ENCODE measurements at regions not wholly inside any gene's neighbourhood (a gene's known extent, or its start where the extent isn't known, plus 50 kb on each side); places are given as distances from the start of the nearest gene placed in this dataset.

- no peak for DNase-seq
- no peak overlapping the region for H3K18ac ChIP-seq (ENCODE audit: low read length)
- no CpG with 5 or more reads among the region's 2 CpGs for WGBS (ENCODE audit: extremely low coverage, insufficient coverage, low lambda C conversion rate)
These were observed 391.9 kb upstream of the PRR16 start for GRCh38 chr5:120072068-120072761.

DNA sequence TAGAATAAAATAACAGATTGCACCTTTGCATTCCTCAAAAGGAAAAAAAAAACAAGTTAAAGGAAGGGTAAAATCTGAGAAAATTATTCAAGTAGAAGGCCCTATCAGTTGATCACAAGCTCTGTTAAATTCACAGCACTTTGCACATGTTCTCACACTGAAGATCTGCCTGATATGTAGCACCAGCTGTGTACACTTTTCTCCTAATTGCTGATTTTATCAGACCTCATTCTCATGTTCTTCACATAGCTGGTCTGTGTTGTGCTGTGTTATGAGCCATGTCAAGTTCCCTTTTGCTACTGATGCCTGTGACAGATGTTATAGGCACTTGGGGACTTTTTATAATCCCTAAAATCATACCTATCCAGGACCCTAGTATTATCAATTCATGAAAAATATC, 390.4 kb upstream of the PRR16 start:
- H2AK5ac ChIP-seq (ENCODE audit: low read length), result no peak overlapping the region
- no peaks in the 10 kb centered on the region for H3K36me3 ChIP-seq (ENCODE audit: control insufficient read depth, insufficient read depth, low read length)
- H3K18ac ChIP-seq (ENCODE audit: low read length), result no peak overlapping the region
- DNase-seq, result no peak
- H3K23ac ChIP-seq (ENCODE audit: low read length), result no peak overlapping the region
- no peak overlapping the region for H2BK5ac ChIP-seq (ENCODE audit: low read length)
- H3K4me3 ChIP-seq (ENCODE audit: low read length), result no peak overlapping the region
- no peak overlapping the region for H4K5ac ChIP-seq (ENCODE audit: low read length)
- no peak overlapping the region for H3K56ac ChIP-seq (ENCODE audit: low read length)
- no peak overlapping the region for H3K4ac ChIP-seq (ENCODE audit: low read depth, low read length)
- H3K4me2 ChIP-seq (ENCODE audit: low read length), result no peak overlapping the region
- H4K8ac ChIP-seq (ENCODE audit: low read depth, low read length), result no peak overlapping the region
- no peaks in the 10 kb centered on the region for H3K79me2 ChIP-seq (ENCODE audit: control insufficient read depth, insufficient read depth, low read length)
- H2BK120ac ChIP-seq (ENCODE audit: low read depth, low read length), result no peak overlapping the region
- no peak overlapping the region for H2BK15ac ChIP-seq (replicated peaks; ENCODE audit: low read depth)
- H3K9ac ChIP-seq (ENCODE audit: low read length), result no peak overlapping the region
- no peaks in the 10 kb centered on the region for H3K79me1 ChIP-seq (ENCODE audit: low read length)
- no peaks in the 10 kb centered on the region for H3K27me3 ChIP-seq (ENCODE audit: insufficient read depth, low read length, poor library complexity)
- no peaks in the 10 kb centered on the region for H3K4me1 ChIP-seq (ENCODE audit: control insufficient read depth, low read depth, low read length)
- no peak overlapping the region for H3K27ac ChIP-seq (ENCODE audit: low read depth, low read length)

More at GRCh38 chr5:120072068-120072761, 391.9 kb upstream of the PRR16 start:
- Histone ChIP-seq H3K79me2 (ENCODE audit: control insufficient read depth, insufficient read depth, low read length) (no peaks in the 10 kb centered on the region), H3K27me3 (ENCODE audit: insufficient read depth, low read length, poor library complexity) (no peaks in the 10 kb centered on the region), H3K9ac (ENCODE audit: low read length) (no peak overlapping the region), H3K4ac (ENCODE audit: low read depth, low read length) (no peak overlapping the region), H2BK5ac (ENCODE audit: low read length) (no peak overlapping the region), H3K36me3 (ENCODE audit: control insufficient read depth, insufficient read depth, low read length) (no peaks in the 10 kb centered on the region), H2BK15ac (replicated peaks; ENCODE audit: low read depth) (no peak overlapping the region), H2AK5ac (ENCODE audit: low read length) (no peak overlapping the region), H2BK120ac (ENCODE audit: low read depth, low read length) (no peak overlapping the region), H3K27ac (ENCODE audit: low read depth, low read length) (no peak overlapping the region), H3K4me1 (ENCODE audit: control insufficient read depth, low read depth, low read length) (no peaks in the 10 kb centered on the region), H3K4me3 (ENCODE audit: low read length) (no peak overlapping the region), H4K8ac (ENCODE audit: low read depth, low read length) (no peak overlapping the region), H3K4me2 (ENCODE audit: low read length) (no peak overlapping the region), H3K56ac (ENCODE audit: low read length) (no peak overlapping the region), H3K23ac (ENCODE audit: low read length) (no peak overlapping the region), H3K79me1 (ENCODE audit: low read length) (no peaks in the 10 kb centered on the region), H4K5ac (ENCODE audit: low read length) (no peak overlapping the region)

GRCh38 chr5:120080781-120081180, 383.3 kb upstream of the PRR16 start:
- Histone ChIP-seq H4K8ac (ENCODE audit: low read depth, low read length) (no peak overlapping the region), H2AK5ac (ENCODE audit: low read length) (no peak overlapping the region), H3K4me2 (ENCODE audit: low read length) (no peak overlapping the region), H3K4me1 (ENCODE audit: control insufficient read depth, low read depth, low read length) (no peaks in the 10 kb centered on the region), H4K5ac (ENCODE audit: low read length) (no peak overlapping the region), H3K27ac (ENCODE audit: low read depth, low read length) (no peak overlapping the region), H3K79me2 (ENCODE audit: control insufficient read depth, insufficient read depth, low read length) (no peaks in the 10 kb centered on the region), H2BK120ac (ENCODE audit: low read depth, low read length) (no peak overlapping the region), H3K56ac (ENCODE audit: low read length) (no peak overlapping the region), H2BK5ac (ENCODE audit: low read length) (no peak overlapping the region), H3K4me3 (ENCODE audit: low read length) (no peak overlapping the region), H3K27me3 (ENCODE audit: insufficient read depth, low read length, poor library complexity) (no peaks in the 10 kb centered on the region), H3K79me1 (ENCODE audit: low read length) (no peaks in the 10 kb centered on the region), H3K23ac (ENCODE audit: low read length) (no peak overlapping the region), H2BK15ac (replicated peaks; ENCODE audit: low read depth) (no peak overlapping the region), H3K9ac (ENCODE audit: low read length) (no peak overlapping the region), H3K4ac (ENCODE audit: low read depth, low read length) (no peak overlapping the region), H3K36me3 (ENCODE audit: control insufficient read depth, insufficient read depth, low read length) (no peaks in the 10 kb centered on the region), H3K18ac (ENCODE audit: low read length) (no peak overlapping the region)
- DNase-seq, result no peak
- no CpG with 5 or more reads among the region's 3 CpGs for WGBS (ENCODE audit: extremely low coverage, insufficient coverage, low lambda C conversion rate)

DNA sequence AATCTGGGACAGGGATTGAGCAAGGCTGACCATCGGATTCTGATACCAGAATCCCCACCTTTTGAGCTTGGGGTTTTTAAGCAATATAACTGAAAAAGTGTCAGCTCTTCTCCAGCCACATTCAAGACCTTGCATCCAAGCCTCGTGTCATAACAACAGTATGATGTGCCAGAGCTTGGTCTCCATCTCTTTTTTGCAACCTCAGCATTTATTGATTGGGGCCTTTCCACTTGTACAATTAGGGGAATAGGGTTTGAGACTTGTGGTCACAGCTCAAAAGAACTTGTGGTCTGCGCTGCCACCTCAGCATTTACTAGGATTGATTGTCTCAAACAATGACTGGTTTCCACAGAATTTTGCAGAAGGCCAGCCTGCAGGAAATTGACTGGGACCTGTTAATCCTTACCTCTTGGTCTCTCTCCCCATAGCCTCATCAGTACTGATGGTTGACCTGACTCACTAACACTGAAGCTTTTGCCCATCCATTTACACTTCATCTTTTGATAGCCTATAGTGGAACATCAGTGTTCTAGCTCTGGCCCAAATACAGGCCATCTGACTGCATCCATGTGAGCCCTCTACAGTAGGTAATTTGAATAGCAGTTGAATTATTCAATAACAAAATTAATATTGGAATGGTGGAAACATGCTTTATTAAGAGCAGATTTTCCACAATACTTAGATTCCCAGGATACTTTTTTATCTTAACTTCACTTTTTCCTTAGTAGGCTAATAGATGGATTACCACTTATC, 381.6 kb upstream of the PRR16 start:
- no peak overlapping the region for H2BK15ac ChIP-seq (replicated peaks; ENCODE audit: low read depth)
- DNase-seq, result no peak
- H3K79me2 ChIP-seq (ENCODE audit: control insufficient read depth, insufficient read depth, low read length), result no peaks in the 10 kb centered on the region
- H3K9ac ChIP-seq (ENCODE audit: low read length), result no peak overlapping the region
- H3K79me1 ChIP-seq (ENCODE audit: low read length), result no peaks in the 10 kb centered on the region
- no peak overlapping the region for H3K4me3 ChIP-seq (ENCODE audit: low read length)
- no CpG with 5 or more reads among the region's 3 CpGs for WGBS (ENCODE audit: extremely low coverage, insufficient coverage, low lambda C conversion rate)
- H3K4ac ChIP-seq (ENCODE audit: low read depth, low read length), result no peak overlapping the region
- H3K18ac ChIP-seq (ENCODE audit: low read length), result no peak overlapping the region
- H2BK120ac ChIP-seq (ENCODE audit: low read depth, low read length), result no peak overlapping the region
- no peaks in the 10 kb centered on the region for H3K4me1 ChIP-seq (ENCODE audit: control insufficient read depth, low read depth, low read length)
- no peak overlapping the region for H3K27ac ChIP-seq (ENCODE audit: low read depth, low read length)
- no peak overlapping the region for H4K5ac ChIP-seq (ENCODE audit: low read length)
- no peak overlapping the region for H3K23ac ChIP-seq (ENCODE audit: low read length)
- no peak overlapping the region for H4K8ac ChIP-seq (ENCODE audit: low read depth, low read length)
- H2BK5ac ChIP-seq (ENCODE audit: low read length), result no peak overlapping the region
- no peaks in the 10 kb centered on the region for H3K27me3 ChIP-seq (ENCODE audit: insufficient read depth, low read length, poor library complexity)
- no peak overlapping the region for H3K56ac ChIP-seq (ENCODE audit: low read length)
- H3K36me3 ChIP-seq (ENCODE audit: control insufficient read depth, insufficient read depth, low read length), result no peaks in the 10 kb centered on the region
- no peak overlapping the region for H2AK5ac ChIP-seq (ENCODE audit: low read length)
- H3K4me2 ChIP-seq (ENCODE audit: low read length), result no peak overlapping the region

GRCh38 chr5:120083851-120084542, 380.1 kb upstream of the PRR16 start:
- Histone ChIP-seq H3K27me3 (ENCODE audit: insufficient read depth, low read length, poor library complexity) (no peaks in the 10 kb centered on the region), H3K79me2 (ENCODE audit: control insufficient read depth, insufficient read depth, low read length) (no peaks in the 10 kb centered on the region), H3K27ac (ENCODE audit: low read depth, low read length) (no peak overlapping the region), H2BK5ac (ENCODE audit: low read length) (no peak overlapping the region), H2BK15ac (replicated peaks; ENCODE audit: low read depth) (no peak overlapping the region), H2BK120ac (ENCODE audit: low read depth, low read length) (no peak overlapping the region), H4K5ac (ENCODE audit: low read length) (no peak overlapping the region), H3K36me3 (ENCODE audit: control insufficient read depth, insufficient read depth, low read length) (no peaks in the 10 kb centered on the region), H3K18ac (ENCODE audit: low read length) (no peak overlapping the region), H2AK5ac (ENCODE audit: low read length) (no peak overlapping the region), H3K4me1 (ENCODE audit: control insufficient read depth, low read depth, low read length) (no peaks in the 10 kb centered on the region), H3K79me1 (ENCODE audit: low read length) (no peaks in the 10 kb centered on the region), H3K9ac (ENCODE audit: low read length) (no peak overlapping the region), H3K4me2 (ENCODE audit: low read length) (no peak overlapping the region), H4K8ac (ENCODE audit: low read depth, low read length) (no peak overlapping the region), H3K23ac (ENCODE audit: low read length) (no peak overlapping the region), H3K4ac (ENCODE audit: low read depth, low read length) (no peak overlapping the region), H3K56ac (ENCODE audit: low read length) (no peak overlapping the region), H3K4me3 (ENCODE audit: low read length) (no peak overlapping the region)
- peak; percentile 13 for DNase-seq

Measured in mesendoderm (in vitro differentiated cells).